CD4-positive, alpha-beta T cell (primary cell): ENCODE measurements at regions not wholly inside any gene's neighbourhood (a gene's known extent, or its start where the extent isn't known, plus 50 kb on each side); places are given as distances from the start of the nearest gene placed in this dataset.

ENCODE experiments used
- ATAC-seq: fragments of 200-7000 bp; cut with Tn5 transposase; one replicate; pipeline ENCODE4 v1.10.0; 2022; ENCODE audit warnings: mild to moderate bottlenecking; ENCODE audit not compliant: poor library complexity
- CTCF ChIA-PET: fragments of 350-600 bp; sonication (Branson Sonifier 250); formaldehyde crosslinking; loops from one replicate; lab custom pipeline; 2021; ENCODE audit warnings: antibody characterized with exemption, inconsistent platforms; lab: Charles Lee
- POLR2A ChIA-PET: fragments of 350-600 bp; sonication (Branson Sonifier 250); formaldehyde crosslinking; loops from one replicate; lab custom pipeline; 2021; ENCODE audit warnings: antibody characterized with exemption, inconsistent platforms; lab: Charles Lee
- DNase-seq, 14 experiments: peaks; one replicate each; pipeline ENCODE4 v3.0.0-alpha.2; 2013 to 2020; ENCODE audit warnings: mixed read lengths in 2 of 14
- H3K27ac ChIP-seq, 2 donors: one replicate each; pipeline versions ENCODE4 v1.5.1 to v1.7.0; 2013; ENCODE audit warnings: low read length in 2 of 2, low read depth in 1 of 2, mild to moderate bottlenecking in 1 of 2
- H3K27me3 ChIP-seq, 2 experiments: 1 replicate in 1 of 2; 2 replicates in 1 of 2; pipeline versions ENCODE4 v1.6.1 to v1.7.0; 2013; ENCODE audit warnings: low read length in 2 of 2, control low read depth in 1 of 2, mild to moderate bottlenecking in 1 of 2, moderate library complexity in 1 of 2; ENCODE audit not compliant: insufficient read depth in 2 of 2, control insufficient read depth in 1 of 2
- H3K36me3 ChIP-seq: one replicate; pipeline ENCODE4 v1.6.1; 2013; ENCODE audit warnings: low read length, control low read depth; ENCODE audit not compliant: insufficient read depth
- H3K4me1 ChIP-seq: one replicate; pipeline ENCODE4 v1.6.1; 2013; ENCODE audit warnings: low read length, control low read depth; ENCODE audit not compliant: insufficient read depth
- H3K4me3 ChIP-seq: one replicate; pipeline ENCODE4 v1.5.1; 2013; ENCODE audit warnings: mild to moderate bottlenecking, low read length, moderate library complexity
- H3K9me3 ChIP-seq, 2 experiments: 1 replicate in 1 of 2; 2 replicates in 1 of 2; pipeline versions ENCODE4 v1.6.1 to v1.7.0; 2013; ENCODE audit warnings: low read length in 2 of 2, mild to moderate bottlenecking in 2 of 2, control low read depth in 1 of 2, moderate library complexity in 1 of 2; ENCODE audit not compliant: control insufficient read depth in 1 of 2, insufficient read depth in 1 of 2
- H3K27ac Mint-ChIP-seq: one replicate; pipeline ENCODE4 v1.8.0; 2020; ENCODE audit warnings: mixed read lengths
- H3K27me3 Mint-ChIP-seq: one replicate; pipeline ENCODE4 v1.8.0; 2021; ENCODE audit warnings: mixed read lengths
- H3K36me3 Mint-ChIP-seq: one replicate; pipeline ENCODE4 v1.8.0; 2021; ENCODE audit warnings: low read depth, mixed read lengths
- H3K4me1 Mint-ChIP-seq: one replicate; pipeline ENCODE4 v1.8.0; 2021; ENCODE audit warnings: low read depth, mixed read lengths
- H3K4me3 Mint-ChIP-seq: one replicate; pipeline ENCODE4 v1.8.0; 2020; ENCODE audit warnings: mild to moderate bottlenecking, mixed read lengths
- H3K9me3 Mint-ChIP-seq: one replicate; pipeline ENCODE4 v1.8.0; 2020; ENCODE audit warnings: mixed read lengths
- intact Hi-C, 2 experiments: fragments of 100-400 bp; cut with DNase I in 1 of 2; cut with micrococcal nuclease in 1 of 2; formaldehyde crosslinking; loops; one replicate each; pipeline versions ENCODE4 v1.15.1 to v1.9.0; 2023 to 2025; cut with DNase I, micrococcal nuclease
- TF ChIP-seq, protein P1 (sequence below): fragments of 200-600 bp; IDR thresholded peaks from one replicate; pipeline ENCODE4 v1.8.0; 2022; ENCODE audit warnings: antibody characterized with exemption, mild to moderate bottlenecking

DNA sequence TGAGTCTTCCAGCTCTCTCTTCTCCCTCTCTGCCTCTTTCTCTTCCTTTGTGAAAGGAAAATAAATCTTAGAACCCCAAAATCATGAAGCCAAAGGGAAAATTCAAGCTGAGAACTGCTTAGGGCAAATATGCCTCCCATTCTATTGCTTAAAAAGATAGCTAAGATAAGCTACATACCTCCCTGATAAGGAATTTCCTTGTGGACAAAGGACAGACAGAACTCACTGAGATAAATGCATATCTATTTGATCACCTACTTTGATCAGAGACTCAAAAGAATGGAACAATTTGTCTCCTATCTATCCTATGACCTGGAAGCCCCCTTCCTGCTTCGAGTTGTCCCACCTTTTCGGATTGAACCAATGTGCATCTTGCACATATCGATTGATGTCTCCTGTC is 220.6 kb upstream of the NMUR2 start:
- H3K27ac Mint-ChIP-seq = no peak overlapping the region
- POLR2A ChIA-PET = no interaction called here
- intact Hi-C loops = no loop called here

DNA sequence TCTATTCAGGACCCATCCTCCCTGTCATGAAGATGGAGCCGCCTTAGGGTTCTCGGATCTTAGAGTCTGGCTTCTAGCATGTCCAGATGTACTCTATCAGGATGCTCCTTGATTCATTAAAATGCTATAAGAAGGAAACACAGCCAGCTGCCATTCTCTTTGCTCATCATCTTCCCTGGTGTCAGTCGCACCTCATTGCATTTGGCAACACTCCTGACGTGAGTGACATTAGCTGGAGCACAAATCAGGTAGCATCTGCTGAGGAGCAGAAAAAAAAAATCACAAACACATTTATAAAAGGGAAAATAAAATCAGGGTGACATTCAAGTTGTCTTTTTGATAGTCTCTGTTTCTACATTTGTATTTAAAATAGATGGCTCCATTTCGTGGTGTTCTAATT is 226.1 kb upstream of the NMUR2 start:
- ChIA-PET CTCF (no interaction called here), POLR2A (no interaction called here)
- Mint-ChIP-seq H3K27ac (no peak overlapping the region), H3K27me3 (no peaks in the 10 kb centered on the region), H3K9me3 (no peaks in the 10 kb centered on the region), H3K4me1 (no peaks in the 10 kb centered on the region), H3K36me3 (no peaks in the 10 kb centered on the region), H3K4me3 (no peak overlapping the region)
- TF ChIP-seq, protein P1, sequence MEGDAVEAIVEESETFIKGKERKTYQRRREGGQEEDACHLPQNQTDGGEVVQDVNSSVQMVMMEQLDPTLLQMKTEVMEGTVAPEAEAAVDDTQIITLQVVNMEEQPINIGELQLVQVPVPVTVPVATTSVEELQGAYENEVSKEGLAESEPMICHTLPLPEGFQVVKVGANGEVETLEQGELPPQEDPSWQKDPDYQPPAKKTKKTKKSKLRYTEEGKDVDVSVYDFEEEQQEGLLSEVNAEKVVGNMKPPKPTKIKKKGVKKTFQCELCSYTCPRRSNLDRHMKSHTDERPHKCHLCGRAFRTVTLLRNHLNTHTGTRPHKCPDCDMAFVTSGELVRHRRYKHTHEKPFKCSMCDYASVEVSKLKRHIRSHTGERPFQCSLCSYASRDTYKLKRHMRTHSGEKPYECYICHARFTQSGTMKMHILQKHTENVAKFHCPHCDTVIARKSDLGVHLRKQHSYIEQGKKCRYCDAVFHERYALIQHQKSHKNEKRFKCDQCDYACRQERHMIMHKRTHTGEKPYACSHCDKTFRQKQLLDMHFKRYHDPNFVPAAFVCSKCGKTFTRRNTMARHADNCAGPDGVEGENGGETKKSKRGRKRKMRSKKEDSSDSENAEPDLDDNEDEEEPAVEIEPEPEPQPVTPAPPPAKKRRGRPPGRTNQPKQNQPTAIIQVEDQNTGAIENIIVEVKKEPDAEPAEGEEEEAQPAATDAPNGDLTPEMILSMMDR = no peak
- Histone ChIP-seq H3K9me3 (no peaks in the 10 kb centered on the region), H3K27me3 (no peaks in the 10 kb centered on the region), H3K4me3 (no peak overlapping the region), H3K4me1 (no peaks in the 10 kb centered on the region), H3K27ac (no peak overlapping the region), H3K36me3 (no peaks in the 10 kb centered on the region)
- no peak for DNase-seq
- no peak for ATAC-seq
- intact Hi-C loops = no loop called here

More for the DNA sequence above, 220.6 kb upstream of the NMUR2 start:
- Histone ChIP-seq H3K4me1 (no peaks in the 10 kb centered on the region), H3K36me3 (no peaks in the 10 kb centered on the region), H3K4me3 (no peak overlapping the region), H3K27me3 (no peaks in the 10 kb centered on the region), H3K9me3 (peaks cover 0 to 7% of the 10 kb centered on the region in 2 experiments), H3K27ac (no peak overlapping the region)
- no peaks in the 10 kb centered on the region for H3K9me3 Mint-ChIP-seq
- CTCF ChIA-PET = no interaction called here
- no peak for ATAC-seq
- H3K4me3 Mint-ChIP-seq = no peak overlapping the region
- DNase-seq = no peak
- TF ChIP-seq, protein P1 = no peak
- no peaks in the 10 kb centered on the region for H3K4me1 Mint-ChIP-seq
- H3K36me3 Mint-ChIP-seq = no peaks in the 10 kb centered on the region
- no peaks in the 10 kb centered on the region for H3K27me3 Mint-ChIP-seq

DNA sequence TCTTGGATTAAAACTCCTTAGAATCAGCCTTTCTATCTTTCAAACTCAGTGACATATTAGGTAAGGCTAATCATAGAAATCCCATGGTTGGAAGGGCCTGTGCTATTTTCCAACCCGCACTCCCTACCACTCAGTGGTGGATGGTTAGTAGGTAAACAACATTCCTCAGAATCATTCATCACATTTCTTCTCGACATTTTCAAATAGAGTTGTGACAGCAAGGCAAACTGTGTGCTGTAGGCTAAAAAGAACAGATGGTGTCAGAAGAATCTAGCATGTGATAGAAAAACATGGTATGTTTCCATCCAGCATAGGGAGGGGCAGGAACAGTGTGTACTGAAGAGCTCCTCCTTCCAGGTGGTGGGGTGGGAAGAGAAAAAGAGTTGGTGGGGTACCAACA is 227.3 kb upstream of the NMUR2 start:
- intact Hi-C loops = no loop called here
- TF ChIP-seq, protein P1 = no peak

More for the DNA sequence above, 227.3 kb upstream of the NMUR2 start:
- Mint-ChIP-seq H3K9me3 (no peaks in the 10 kb centered on the region), H3K4me1 (no peaks in the 10 kb centered on the region), H3K4me3 (no peak overlapping the region), H3K27me3 (no peaks in the 10 kb centered on the region), H3K36me3 (no peaks in the 10 kb centered on the region), H3K27ac (no peak overlapping the region)
- Histone ChIP-seq H3K36me3 (no peaks in the 10 kb centered on the region), H3K4me1 (no peaks in the 10 kb centered on the region), H3K4me3 (no peak overlapping the region), H3K9me3 (no peaks in the 10 kb centered on the region), H3K27me3 (no peaks in the 10 kb centered on the region), H3K27ac (no peak overlapping the region)
- ATAC-seq = no peak
- DNase-seq = no peak
- POLR2A ChIA-PET = no interaction called here
- CTCF ChIA-PET = no interaction called here
